ENCODE measurements at regions not wholly inside any gene's neighbourhood (a gene's known extent, or its start where the extent isn't known, plus 50 kb on each side); places are given as distances from the start of the nearest gene placed in this dataset.

GRCh38 chr12:89975574-89975973, 266.9 kb upstream of the ATP2B1 start:
- DNase-seq (no peak), ATAC-seq (no peak)
- intact Hi-C loops (cut with micrococcal nuclease) = no loop called here

GRCh38 chr12:89971880-89972279, 263.2 kb upstream of the ATP2B1 start:
- DNase-seq = no peak
- intact Hi-C loops (cut with micrococcal nuclease) = no loop called here
- ATAC-seq = peak; percentile 82

- no peak for ATAC-seq
- intact Hi-C loops (cut with micrococcal nuclease) = no loop called here
Observed at GRCh38 chr12:89970722-89971121, 262.1 kb upstream of the ATP2B1 start.

DNA sequence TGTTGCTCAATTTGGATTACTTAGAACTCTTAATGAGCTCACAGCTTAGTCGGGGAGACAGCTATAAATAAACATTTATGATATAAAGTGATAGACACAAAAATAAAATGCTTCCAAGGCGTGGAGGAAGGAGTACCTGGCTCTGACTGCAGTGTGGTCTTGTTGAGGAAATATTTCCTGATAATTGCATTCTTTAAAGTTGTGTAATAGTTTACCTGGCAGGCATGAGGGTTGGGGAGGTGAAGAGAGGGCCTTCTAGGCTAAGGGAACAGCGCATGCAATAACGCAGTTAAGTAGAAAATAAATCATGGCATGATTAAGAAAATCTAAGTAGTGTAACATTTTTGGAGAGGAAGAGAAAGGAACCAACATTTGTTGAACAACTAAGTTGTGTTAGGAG, 260.5 kb upstream of the ATP2B1 start:
- DNase-seq = no peak
- ATAC-seq = no peak
- intact Hi-C loops (cut with micrococcal nuclease) = no loop called here

More at GRCh38 chr12:89970722-89971121, 262.1 kb upstream of the ATP2B1 start:
- no peak for DNase-seq

DNA sequence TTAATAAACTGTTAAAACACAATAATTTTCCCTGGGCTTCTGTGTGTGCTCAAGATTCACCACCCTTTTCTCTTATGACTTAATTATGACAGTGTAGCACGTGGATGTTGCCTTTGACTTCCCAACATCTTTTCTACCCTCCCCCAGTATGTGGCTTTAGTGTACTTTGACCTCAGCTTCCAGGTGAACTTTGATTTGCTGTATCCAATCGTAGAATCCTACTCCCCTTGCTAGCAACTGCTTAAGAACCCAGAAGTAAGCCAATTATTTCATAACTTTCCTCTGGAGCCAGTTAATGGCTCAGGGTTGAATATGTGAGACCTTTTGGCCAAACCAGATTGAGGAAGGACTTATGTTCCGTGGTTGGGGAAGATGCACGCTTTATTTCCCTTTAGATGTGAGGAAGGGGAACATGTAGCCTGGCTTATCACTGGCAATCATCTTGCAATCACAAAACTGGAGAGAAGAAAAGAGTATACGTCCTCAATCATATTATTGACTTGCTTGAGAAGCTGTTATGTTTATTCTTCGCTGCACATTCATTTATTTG, 259.6 kb upstream of the ATP2B1 start:
- DNase-seq (no peak), ATAC-seq (no peak)
- intact Hi-C loops (cut with micrococcal nuclease) = no loop called here

- ATAC-seq = no peak
- DNase-seq = no peak
- intact Hi-C loops (cut with micrococcal nuclease) = no loop called here
Observed at GRCh38 chr12:89966495-89967240, 258.0 kb upstream of the ATP2B1 start.

GRCh38 chr12:89965993-89966392, 257.4 kb upstream of the ATP2B1 start:
- DNase-seq = no peak
- intact Hi-C loops (cut with micrococcal nuclease) = no loop called here
- no peak for ATAC-seq

- intact Hi-C loops (cut with micrococcal nuclease) = no loop called here
- DNase-seq (no peak), ATAC-seq (no peak)
Observed at GRCh38 chr12:89962648-89963047, 254.0 kb upstream of the ATP2B1 start.

DNA sequence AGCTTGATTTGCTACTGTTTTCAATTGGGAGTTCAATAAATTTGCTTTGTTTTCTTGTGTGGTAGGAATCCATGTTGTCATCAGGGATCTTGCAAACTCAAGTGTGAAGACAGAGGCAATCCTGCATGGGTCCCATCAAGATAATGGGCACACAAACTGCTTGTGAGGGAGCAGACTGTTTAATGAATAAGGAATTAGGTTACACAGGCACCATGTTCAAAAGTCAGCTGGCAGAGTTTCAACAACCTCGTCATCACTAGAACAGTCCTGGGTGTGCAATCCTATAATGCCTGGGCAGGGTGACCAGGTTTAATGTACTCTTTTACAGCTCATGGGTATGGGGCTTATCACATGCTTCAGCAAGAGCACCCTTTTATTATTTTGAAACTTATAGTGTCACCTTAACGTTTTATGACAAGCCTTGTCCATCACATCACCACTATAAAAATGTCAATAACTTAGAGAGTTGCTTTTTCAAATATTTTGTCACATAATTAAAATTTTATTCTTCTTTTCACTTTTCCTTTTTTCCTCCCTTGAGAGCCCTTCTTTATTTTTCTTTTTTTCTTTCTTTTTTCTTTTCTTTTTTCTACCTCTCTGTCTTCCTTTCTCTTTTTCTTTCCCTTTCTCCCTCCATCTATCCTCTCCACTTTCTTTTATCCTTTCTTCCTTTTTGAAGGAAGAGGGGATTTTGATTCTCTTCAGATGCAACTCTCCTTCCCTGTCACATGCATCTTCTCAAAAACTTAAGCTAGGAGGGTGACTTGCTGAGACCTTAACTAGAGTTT, 252.2 kb upstream of the ATP2B1 start:
- no peak for ATAC-seq
- no peak for DNase-seq
- intact Hi-C loops (cut with micrococcal nuclease) = no loop called here

- no peak for DNase-seq
- intact Hi-C loops (cut with micrococcal nuclease) = no loop called here
Observed at GRCh38 chr12:89960011-89960507, 251.4 kb upstream of the ATP2B1 start.

DNA sequence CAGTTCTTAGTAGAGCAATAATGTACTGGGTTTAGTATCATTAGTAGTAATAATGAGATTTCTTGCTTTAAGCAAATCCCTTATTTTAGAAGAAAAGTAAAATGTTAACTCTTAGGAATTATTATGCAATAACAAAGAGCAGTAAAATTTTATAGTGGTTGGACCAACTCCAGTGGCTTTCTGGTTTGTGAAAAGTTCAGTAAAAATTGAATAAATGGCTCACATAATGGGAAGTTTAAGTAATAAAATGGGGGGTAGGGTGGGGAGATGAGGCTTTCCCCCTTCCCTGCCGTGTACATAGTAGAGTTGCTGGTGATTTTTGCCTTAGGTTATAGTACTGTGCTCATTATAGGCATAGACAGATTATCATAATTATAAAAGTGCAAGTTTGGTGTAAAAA, 250.5 kb upstream of the ATP2B1 start:
- intact Hi-C loops (cut with micrococcal nuclease) = no loop called here
- no peak for ATAC-seq
- no peak for DNase-seq

More at GRCh38 chr12:89960011-89960507, 251.4 kb upstream of the ATP2B1 start:
- ATAC-seq = no peak

- intact Hi-C loops (cut with micrococcal nuclease) = no loop called here
- DNase-seq (no peak), ATAC-seq (no peak)
Observed at GRCh38 chr12:89954259-89954658, 245.6 kb upstream of the ATP2B1 start.

DNA sequence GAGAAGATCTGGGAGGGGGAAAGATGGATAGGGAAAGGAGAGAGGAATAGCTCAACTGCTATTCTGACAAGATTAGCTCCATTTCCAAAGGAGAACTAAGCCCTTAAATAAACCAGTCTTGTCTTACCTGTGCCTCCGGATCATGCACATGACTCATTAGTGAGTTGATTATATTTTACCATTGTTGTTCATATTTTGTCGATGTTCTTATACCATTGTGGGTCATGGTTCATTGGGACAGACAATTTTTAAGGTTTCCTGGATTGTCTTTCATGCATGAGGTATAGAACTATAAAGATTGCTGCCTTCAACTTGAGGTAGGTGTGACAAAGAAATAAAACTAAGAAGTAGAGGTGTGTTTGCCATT, 243.0 kb upstream of the ATP2B1 start:
- no peak for ATAC-seq
- no peak for DNase-seq
- intact Hi-C loops (cut with micrococcal nuclease) = no loop called here

DNA sequence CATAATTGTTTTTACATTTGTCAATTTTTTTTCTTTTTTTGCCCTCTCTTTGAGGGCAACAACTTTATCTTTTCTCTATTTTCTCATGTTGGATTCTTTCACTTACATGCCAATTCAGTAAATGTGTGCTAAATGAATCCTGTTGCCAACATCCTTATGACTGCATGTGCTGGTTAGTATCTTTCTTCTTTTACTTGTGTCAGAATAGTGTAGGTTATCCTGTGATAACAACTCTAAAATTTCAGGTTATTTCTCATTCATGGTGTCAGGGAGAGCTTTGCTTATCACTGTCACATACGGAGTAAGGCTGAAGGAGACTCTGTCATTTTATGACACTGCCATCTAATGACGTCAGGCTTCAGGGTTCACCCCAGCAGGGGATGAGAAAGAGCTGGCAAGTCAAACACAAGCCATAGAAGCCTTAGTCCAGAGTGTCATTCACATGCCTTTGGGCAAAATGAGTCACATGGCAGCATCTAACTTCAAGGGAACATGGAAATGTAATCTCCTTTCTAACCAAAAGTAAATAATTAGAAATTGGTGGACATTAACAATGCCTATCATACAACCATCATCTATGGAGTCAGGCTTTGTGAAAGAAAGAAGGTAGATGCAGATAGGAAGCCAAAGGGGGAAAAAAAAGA, 242.5 kb upstream of the ATP2B1 start:
- ATAC-seq = no peak
- intact Hi-C loops (cut with micrococcal nuclease) = no loop called here

DNA sequence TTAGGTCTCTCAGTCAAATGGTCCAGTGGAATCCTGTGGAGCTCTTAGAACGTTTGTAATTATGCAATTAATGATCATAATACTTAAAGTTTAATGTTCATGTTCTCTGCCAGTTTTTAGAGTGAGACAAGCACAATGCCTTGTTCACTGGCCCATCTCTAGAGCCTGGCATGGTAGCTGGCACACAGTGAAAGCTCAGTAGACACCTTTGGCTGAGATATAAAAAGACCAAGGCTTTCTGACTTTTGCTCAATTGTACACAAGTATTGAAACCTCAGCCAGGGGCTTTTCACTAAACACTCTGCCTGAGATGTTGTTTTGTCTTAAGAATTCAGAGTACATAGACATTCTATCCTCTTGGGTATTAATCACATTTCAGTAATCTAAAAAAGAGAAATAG, 241.8 kb upstream of the ATP2B1 start:
- ATAC-seq = no peak
- DNase-seq = no peak
- intact Hi-C loops (cut with micrococcal nuclease) = no loop called here

More for the DNA sequence above, 242.5 kb upstream of the ATP2B1 start:
- DNase-seq = no peak

- ATAC-seq (peak; percentile 43), DNase-seq (no peak)
- intact Hi-C loops (cut with micrococcal nuclease) = no loop called here
Observed at GRCh38 chr12:89949457-89950195, 241.0 kb upstream of the ATP2B1 start.

DNA sequence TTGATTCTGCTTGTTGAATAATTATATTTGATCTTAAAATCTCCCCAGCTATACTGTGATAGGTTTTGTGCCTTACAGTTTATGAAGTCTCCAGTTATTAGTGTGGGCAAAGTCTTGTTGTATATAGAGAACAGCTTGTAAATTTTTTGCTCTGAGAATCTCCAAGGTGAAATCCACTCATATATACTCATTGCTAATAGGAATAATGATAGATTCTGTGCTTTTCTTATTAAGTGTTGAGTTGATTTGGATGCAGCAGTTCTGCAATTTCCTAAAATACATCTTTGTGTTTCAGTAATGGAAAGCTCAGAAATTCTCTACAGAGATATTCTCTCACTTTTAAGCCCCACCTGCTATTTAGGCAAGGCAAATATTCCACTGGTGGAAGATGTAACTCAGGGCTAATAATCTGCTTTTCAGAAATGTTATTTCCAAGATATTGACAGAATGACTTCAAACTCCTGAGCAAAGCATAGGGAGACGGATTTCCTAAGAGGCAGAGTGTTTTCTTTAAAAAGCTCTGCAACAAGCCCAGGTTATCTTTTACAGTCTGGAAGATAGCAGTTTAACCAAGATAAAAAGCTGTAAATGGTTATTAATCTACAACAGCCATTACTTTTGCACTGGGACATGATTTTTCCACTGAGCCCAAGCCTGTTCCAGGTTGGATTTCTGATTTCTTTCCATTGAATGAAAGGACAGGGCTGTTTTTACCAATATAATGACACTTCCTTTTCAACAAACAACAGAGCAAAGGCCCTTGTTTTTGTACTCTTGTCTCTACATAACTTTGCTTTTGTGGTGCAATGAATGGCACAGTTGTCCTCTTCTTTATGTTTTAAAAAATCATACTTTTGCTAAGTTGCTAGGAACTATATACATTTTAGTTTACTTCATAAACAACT, 239.9 kb upstream of the ATP2B1 start:
- ATAC-seq = no peak

More for the DNA sequence above, 239.9 kb upstream of the ATP2B1 start:
- DNase-seq = no peak
- intact Hi-C loops (cut with micrococcal nuclease) = no loop called here
